SK-N-SH treated with all-trans-retinoic acid at 6 μM for 48 hours (cell line): ENCODE measurements at regions not wholly inside any gene's neighbourhood (a gene's known extent, or its start where the extent isn't known, plus 50 kb on each side); places are given as distances from the start of the nearest gene placed in this dataset.
A peak's percentile ranks its signal among the peaks of the same experiment; 100 is the strongest.

Experiments used
- ARNTL ChIP-seq: fragments of 450-650 bp; formaldehyde crosslinking; IDR thresholded peaks from 2 replicates; pipeline ENCODE4 v1.5.0; 2020; ENCODE audit warnings: low read depth, mild to moderate bottlenecking, moderate library complexity, borderline replicate concordance
- BACH2 ChIP-seq: fragments of 250-450 bp; sonication (Bioruptor Pico); IDR thresholded peaks from 2 replicates; pipeline ENCODE4 v1.9.0; 2021; ENCODE audit warnings: mild to moderate bottlenecking, borderline replicate concordance
- GLIS3 ChIP-seq: fragments of 250-450 bp; sonication (Bioruptor Pico); IDR thresholded peaks from 2 replicates; pipeline ENCODE4 v1.5.0; 2020; ENCODE audit warnings: mild to moderate bottlenecking, moderate library complexity
- OSR1 ChIP-seq: fragments of 250-450 bp; sonication (Bioruptor Pico); IDR thresholded peaks from 2 replicates; pipeline ENCODE4 v1.8.0; 2022; ENCODE audit warnings: moderate library complexity, mild to moderate bottlenecking, inconsistent platforms
- PPARA ChIP-seq: fragments of 250-450 bp; sonication (Bioruptor Pico); IDR thresholded peaks from 2 replicates; pipeline ENCODE4 v1.5.0; 2020; ENCODE audit warnings: mild to moderate bottlenecking, borderline replicate concordance
- RARB ChIP-seq: fragments of 250-450 bp; sonication (Bioruptor Pico); IDR thresholded peaks from 2 replicates; pipeline ENCODE4 v1.8.0; 2021; ENCODE audit warnings: mild to moderate bottlenecking, moderate library complexity
- ZFP3 ChIP-seq: fragments of 250-450 bp; sonication (Bioruptor Pico); IDR thresholded peaks from 2 replicates; pipeline ENCODE4 v1.5.0; 2020; ENCODE audit warnings: mild to moderate bottlenecking, moderate library complexity
- ZFP30 ChIP-seq: fragments of 450-650 bp; formaldehyde crosslinking; IDR thresholded peaks from 2 replicates; pipeline ENCODE4 v1.5.0; 2022; ENCODE audit warnings: mild to moderate bottlenecking, moderate library complexity
- ZNF565 ChIP-seq: fragments of 450-650 bp; formaldehyde crosslinking; conservative IDR thresholded peaks from 2 replicates; pipeline ENCODE4 v1.5.0; 2020; ENCODE audit warnings: low read depth, mild to moderate bottlenecking, moderate library complexity
- ZNF8 ChIP-seq: fragments of 450-650 bp; formaldehyde crosslinking; IDR thresholded peaks from 2 replicates; pipeline ENCODE4 v1.5.0; 2020; ENCODE audit warnings: mild to moderate bottlenecking, moderate library complexity
- TF ChIP-seq, protein P1 (sequence below): fragments of 250-450 bp; sonication (Bioruptor Pico); IDR thresholded peaks from 2 replicates; pipeline ENCODE4 v1.8.0; 2020; ENCODE audit warnings: mild to moderate bottlenecking, moderate library complexity, borderline replicate concordance

DNA sequence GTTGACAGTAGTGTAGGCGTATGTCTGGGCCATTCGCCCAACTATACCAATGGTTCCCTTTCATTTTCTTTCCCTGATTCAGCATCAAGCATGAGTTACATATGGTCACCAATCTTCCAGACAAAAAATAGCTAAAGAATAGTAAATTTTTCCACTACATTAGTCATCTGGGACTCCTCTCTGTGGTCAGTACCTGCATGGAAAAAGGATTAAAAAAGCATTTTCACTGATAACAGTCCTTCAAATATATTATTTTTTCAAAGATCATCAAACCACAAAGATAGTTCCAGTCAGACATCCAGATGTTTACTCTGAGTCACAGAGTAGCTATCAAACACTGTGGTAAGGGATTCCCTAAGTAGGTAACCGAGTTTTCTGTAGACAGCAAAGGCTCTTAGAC is 302.6 kb upstream of the SEMA3D start:
- TF ChIP-seq ZFP30 (CRISPR knock-in tag), result no peak
- no peak for TF ChIP-seq RARB (CRISPR knock-in tag)
- TF ChIP-seq PPARA (CRISPR knock-in tag), result no peak
- TF ChIP-seq GLIS3 (CRISPR knock-in tag), result no peak
- TF ChIP-seq, protein P1, sequence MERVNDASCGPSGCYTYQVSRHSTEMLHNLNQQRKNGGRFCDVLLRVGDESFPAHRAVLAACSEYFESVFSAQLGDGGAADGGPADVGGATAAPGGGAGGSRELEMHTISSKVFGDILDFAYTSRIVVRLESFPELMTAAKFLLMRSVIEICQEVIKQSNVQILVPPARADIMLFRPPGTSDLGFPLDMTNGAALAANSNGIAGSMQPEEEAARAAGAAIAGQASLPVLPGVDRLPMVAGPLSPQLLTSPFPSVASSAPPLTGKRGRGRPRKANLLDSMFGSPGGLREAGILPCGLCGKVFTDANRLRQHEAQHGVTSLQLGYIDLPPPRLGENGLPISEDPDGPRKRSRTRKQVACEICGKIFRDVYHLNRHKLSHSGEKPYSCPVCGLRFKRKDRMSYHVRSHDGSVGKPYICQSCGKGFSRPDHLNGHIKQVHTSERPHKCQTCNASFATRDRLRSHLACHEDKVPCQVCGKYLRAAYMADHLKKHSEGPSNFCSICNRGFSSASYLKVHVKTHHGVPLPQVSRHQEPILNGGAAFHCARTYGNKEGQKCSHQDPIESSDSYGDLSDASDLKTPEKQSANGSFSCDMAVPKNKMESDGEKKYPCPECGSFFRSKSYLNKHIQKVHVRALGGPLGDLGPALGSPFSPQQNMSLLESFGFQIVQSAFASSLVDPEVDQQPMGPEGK (CRISPR knock-in tag), result peak; percentile 64; the same call in 1 of the 2 replicates
- TF ChIP-seq ARNTL (CRISPR knock-in tag), result no peak
- no peak for TF ChIP-seq BACH2 (CRISPR knock-in tag)
- TF ChIP-seq ZFP3 (CRISPR knock-in tag), result no peak
- no peak for TF ChIP-seq ZNF8 (CRISPR knock-in tag)
- no peak for TF ChIP-seq OSR1 (CRISPR knock-in tag)
- no peak for TF ChIP-seq ZNF565 (CRISPR knock-in tag)
